Cardiac fibroblast (primary cell): ENCODE measurements at regions not wholly inside any gene's neighbourhood (a gene's known extent, or its start where the extent isn't known, plus 50 kb on each side); places are given as distances from the start of the nearest gene placed in this dataset.
A peak's percentile ranks its signal among the peaks of the same experiment; 100 is the strongest.

Source experiments
- DNase-seq, 2 donors: peaks; one replicate each; pipeline versions ENCODE4 v3.0.0 to v3.0.0-alpha.2; 2010; ENCODE audit warnings: low read depth in 2 of 2
- H3K4me3 ChIP-seq, 2 donors: replicated peaks in 1 of 2; 1 replicate in 1 of 2; 2 replicates in 1 of 2; pipeline ENCODE4 v1.5.1; 2011; ENCODE audit warnings: low read depth in 2 of 2, low read length in 2 of 2, mild to moderate bottlenecking in 2 of 2, moderate library complexity in 1 of 2
- TF ChIP-seq, protein P1 (sequence below): IDR thresholded peaks from one replicate; pipeline ENCODE4 v1.5.1; 2011; ENCODE audit warnings: low read depth, mild to moderate bottlenecking, low read length, inconsistent platforms

DNA sequence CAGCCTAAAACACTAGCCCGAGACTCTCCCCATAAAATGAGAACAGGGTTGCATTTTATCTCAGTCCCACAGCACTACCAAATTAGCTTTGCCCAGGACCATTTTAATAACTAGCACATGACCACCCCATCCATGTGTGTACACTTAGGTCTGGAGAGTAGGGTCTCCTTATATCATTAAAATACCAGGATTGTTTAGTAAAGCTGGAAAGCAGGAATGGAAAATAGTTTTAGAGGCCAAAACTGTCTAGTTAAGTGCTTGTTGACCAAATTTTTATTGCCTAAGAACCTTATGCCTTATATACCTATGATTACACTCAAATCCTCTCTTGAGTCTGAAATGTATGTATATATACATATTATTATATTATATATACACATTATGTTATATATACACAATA is 608.4 kb downstream of the HDGFL1 start:
- TF ChIP-seq, protein P1, sequence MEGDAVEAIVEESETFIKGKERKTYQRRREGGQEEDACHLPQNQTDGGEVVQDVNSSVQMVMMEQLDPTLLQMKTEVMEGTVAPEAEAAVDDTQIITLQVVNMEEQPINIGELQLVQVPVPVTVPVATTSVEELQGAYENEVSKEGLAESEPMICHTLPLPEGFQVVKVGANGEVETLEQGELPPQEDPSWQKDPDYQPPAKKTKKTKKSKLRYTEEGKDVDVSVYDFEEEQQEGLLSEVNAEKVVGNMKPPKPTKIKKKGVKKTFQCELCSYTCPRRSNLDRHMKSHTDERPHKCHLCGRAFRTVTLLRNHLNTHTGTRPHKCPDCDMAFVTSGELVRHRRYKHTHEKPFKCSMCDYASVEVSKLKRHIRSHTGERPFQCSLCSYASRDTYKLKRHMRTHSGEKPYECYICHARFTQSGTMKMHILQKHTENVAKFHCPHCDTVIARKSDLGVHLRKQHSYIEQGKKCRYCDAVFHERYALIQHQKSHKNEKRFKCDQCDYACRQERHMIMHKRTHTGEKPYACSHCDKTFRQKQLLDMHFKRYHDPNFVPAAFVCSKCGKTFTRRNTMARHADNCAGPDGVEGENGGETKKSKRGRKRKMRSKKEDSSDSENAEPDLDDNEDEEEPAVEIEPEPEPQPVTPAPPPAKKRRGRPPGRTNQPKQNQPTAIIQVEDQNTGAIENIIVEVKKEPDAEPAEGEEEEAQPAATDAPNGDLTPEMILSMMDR: no peak
- DNase-seq: no peak

DNA sequence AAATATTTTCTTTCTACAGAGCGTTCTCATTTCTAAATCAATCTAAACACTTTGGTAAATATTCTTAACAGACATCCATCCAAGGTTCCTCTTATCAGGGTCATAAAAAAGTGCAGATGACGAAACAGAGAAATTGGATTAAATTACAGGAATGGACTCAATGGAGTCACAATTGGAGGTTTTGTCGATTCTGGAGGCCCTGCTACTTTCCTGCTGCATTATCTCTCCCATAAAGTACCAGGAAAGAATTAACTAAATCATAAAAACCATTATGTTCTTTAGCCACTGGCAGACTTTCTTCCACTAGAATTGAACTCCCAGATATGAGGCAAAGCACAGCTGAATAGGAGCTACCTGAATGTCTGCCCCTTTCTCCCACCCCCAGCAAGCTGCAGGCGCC is 610.6 kb downstream of the HDGFL1 start:
- TF ChIP-seq, protein P1: no peak
- DNase-seq: no peak
- no peak overlapping the region for H3K4me3 ChIP-seq

More for the DNA sequence above, 608.4 kb downstream of the HDGFL1 start:
- H3K4me3 ChIP-seq: no peak overlapping the region

DNA sequence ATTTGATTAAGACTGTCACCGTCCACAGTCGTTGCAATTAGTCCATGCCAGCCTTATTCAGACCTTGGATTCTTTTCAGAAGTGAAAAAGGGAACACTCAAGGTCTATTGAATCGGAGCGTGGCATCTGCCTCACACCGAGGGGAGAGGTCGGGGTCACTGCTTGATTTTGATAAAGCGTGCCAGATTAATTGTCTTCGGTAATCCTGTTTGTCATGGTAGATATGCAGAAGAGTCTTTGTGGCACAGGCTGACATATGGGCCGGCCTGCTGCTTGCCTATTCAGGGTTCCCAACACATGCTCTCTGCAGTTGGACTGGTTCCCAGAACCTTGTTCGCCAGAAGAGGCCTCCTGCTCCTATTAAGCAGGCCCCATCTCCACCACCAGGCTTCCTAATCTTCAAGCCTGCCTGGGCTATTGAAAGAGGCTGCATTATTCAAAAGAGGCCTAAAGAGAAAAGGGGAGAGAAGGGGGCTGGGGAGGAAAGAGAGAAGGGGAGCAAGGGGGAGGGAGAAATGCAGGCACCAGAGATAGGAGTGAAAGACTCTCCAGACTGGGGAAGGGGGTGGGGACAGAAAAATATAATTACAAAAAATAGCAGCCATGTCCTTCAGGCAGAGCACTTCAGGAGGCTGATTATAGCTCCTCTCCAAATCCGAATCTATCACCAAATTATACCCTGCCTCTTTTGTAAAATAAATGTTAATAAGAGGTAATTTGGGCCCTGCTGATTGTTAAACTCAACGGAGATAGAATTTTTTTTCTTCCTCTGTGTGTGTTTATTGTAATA is 611.3 kb downstream of the HDGFL1 start:
- TF ChIP-seq, protein P1: no peak
- no peak overlapping the region for H3K4me3 ChIP-seq
- DNase-seq: peak; percentile 61 to 92

DNA sequence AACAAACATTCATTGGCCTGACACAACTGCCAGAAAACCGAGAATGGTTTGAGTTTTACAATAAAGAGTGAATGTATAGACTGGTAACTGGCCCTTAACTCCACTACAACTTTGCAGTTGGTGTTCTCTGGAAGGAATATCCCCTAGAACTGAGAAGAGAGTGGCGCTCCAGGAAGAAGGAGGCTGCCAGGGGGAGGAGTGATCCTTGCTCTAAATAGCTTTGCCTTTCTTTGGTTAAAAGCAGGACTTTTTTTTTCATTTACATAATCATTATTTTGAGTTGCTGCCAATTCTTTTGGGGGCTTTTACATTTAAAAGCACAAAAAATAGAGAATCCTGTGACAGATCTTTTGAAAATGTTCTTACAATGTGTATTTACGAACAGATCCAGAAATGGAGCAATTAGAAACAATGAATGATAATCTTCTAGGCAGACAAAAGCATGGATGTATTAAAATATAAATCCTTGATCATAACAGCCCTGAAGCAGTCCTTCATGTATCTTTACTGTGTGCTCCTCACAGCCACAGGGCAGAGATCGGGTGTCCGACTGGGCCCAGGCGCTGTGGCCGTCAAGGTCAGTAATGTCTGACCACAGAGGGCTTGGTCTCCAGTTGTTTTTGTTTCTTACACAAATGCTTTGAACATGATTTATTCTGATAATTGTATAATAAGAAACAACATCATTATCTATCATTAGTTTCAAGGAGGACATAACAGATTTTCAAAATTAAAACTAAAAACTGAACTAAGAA is 612.2 kb downstream of the HDGFL1 start:
- no peak for DNase-seq
- TF ChIP-seq, protein P1: no peak
- no peak overlapping the region for H3K4me3 ChIP-seq

DNA sequence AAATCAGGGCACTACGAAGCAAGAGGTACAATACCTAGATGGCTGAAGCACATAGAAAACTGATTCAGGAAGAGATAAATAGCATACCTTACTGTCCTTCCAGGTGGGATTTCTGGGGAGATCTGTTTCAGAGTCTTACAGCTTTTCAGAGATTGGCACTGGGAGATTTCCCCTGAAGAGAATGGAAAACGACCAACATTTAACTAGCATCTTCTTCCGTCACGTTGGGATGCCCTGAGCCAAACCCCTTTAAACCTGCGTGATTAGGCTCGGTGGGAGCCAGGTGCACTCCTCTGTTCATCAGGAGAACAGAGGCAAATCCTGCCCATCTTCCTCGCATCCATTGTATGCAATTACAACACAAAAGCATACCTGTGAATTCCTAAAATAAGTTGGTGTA is 614.5 kb downstream of the HDGFL1 start:
- H3K4me3 ChIP-seq: no peak overlapping the region
- TF ChIP-seq, protein P1: no peak
- DNase-seq: no peak

DNA sequence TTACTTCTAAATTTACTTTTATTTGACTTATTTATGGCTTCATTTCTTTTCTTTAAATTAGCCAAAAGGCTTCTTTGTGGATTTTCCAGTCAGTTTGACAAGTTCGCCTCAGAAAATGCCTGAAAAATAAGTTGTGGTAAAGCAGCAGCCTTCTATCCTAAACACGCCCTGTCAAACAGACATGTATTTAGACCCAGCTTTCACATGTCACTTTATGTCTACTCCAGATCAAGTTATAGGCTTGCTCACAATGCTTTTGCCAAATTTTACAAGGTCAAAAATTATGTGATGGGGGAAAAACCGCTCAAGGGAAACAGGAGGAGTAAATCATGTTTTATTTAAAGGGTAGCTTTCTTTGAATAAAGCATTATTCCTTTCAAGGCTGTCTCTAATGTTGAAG is 615.0 kb downstream of the HDGFL1 start:
- TF ChIP-seq, protein P1: no peak
- no peak for DNase-seq
- no peak overlapping the region for H3K4me3 ChIP-seq
